A549 (cell line): ENCODE measurements at regions not wholly inside any gene's neighbourhood (a gene's known extent, or its start where the extent isn't known, plus 50 kb on each side); places are given as distances from the start of the nearest gene placed in this dataset.

Experiments used
- CHD4 ChIP-seq: fragments of 200-600 bp; sonication (generic); IDR thresholded peaks from 2 replicates; pipeline ENCODE4 v1.6.1; 2016; ENCODE audit warnings: antibody characterized with exemption, mild to moderate bottlenecking, borderline replicate concordance
- EP300 ChIP-seq, 2 experiments: fragments of >200 bp; sonication (Bioruptor Twin); formaldehyde crosslinking; IDR thresholded peaks; 2 replicates in 1 of 2; 3 replicates in 1 of 2; pipeline ENCODE4 v1.6.1; 2016 to 2017
- HES2 ChIP-seq: fragments of >200 bp; sonication (Bioruptor Twin); formaldehyde crosslinking; IDR thresholded peaks from 2 replicates; pipeline ENCODE4 v1.6.1; 2016
- NR3C1 ChIP-seq: fragments of >200 bp; sonication (Bioruptor Twin); formaldehyde crosslinking; IDR thresholded peaks from 3 replicates; pipeline ENCODE4 v1.6.1; 2017

- TF ChIP-seq CHD4 (no peak), NR3C1 (no peak), EP300 (IDR thresholded peaks at IDR 0.05) (no peak), HES2 (no peak)
Measured at GRCh38 chr5:159420940-159421339, 90.7 kb upstream of the IL12B start.
